ENCODE measurements at regions not wholly inside any gene's neighbourhood (a gene's known extent, or its start where the extent isn't known, plus 50 kb on each side); places are given as distances from the start of the nearest gene placed in this dataset.

- H3K36me3 ChIP-seq (replicated peaks; ENCODE audit: low read depth, low read length): no peaks in the 10 kb centered on the region
- no peaks in the 10 kb centered on the region for H3K9me3 ChIP-seq (ENCODE audit: insufficient read depth, low read length)
- H3K27ac ChIP-seq (ENCODE audit: low read length): no peak overlapping the region
- TF ChIP-seq EZH2phosphoT487 (IDR thresholded peaks at IDR 0.05; ENCODE audit: low read depth) (no peak), CTCF (IDR thresholded peaks at IDR 0.05; ENCODE audit: low read depth, low read length) (no peak)
- no peaks in the 10 kb centered on the region for H4K20me1 ChIP-seq (ENCODE audit: insufficient read depth, low read length)
- H3K79me2 ChIP-seq (ENCODE audit: low read length): no peaks in the 10 kb centered on the region
- no peak overlapping the region for H3K9ac ChIP-seq (ENCODE audit: low read length)
- no peak overlapping the region for H2AFZ ChIP-seq (ENCODE audit: low read depth, low read length)
- H3K4me1 ChIP-seq (ENCODE audit: low read length): no peaks in the 10 kb centered on the region
- H3K4me2 ChIP-seq (ENCODE audit: low read length): no peak overlapping the region
- H3K4me3 ChIP-seq (ENCODE audit: low read length): no peak overlapping the region
- H3K27me3 ChIP-seq (ENCODE audit: low read depth, low read length): no peaks in the 10 kb centered on the region; the same call in 1 of the 2 replicates
Measured at GRCh38 chr16:5386989-5387388, 289.4 kb upstream of the EEF2KMT start.

GRCh38 chr16:5385811-5386210 lies 288.2 kb upstream of the EEF2KMT start:
- no peaks in the 10 kb centered on the region for H3K36me3 ChIP-seq (replicated peaks; ENCODE audit: low read depth, low read length)

GRCh38 chr16:5385115-5385514 lies 287.5 kb upstream of the EEF2KMT start:
- Histone ChIP-seq H3K27ac (ENCODE audit: low read length) (no peak overlapping the region), H3K4me3 (ENCODE audit: low read length) (no peak overlapping the region), H3K9ac (ENCODE audit: low read length) (no peak overlapping the region), H3K4me1 (ENCODE audit: low read length) (no peaks in the 10 kb centered on the region), H3K4me2 (ENCODE audit: low read length) (no peak overlapping the region), H4K20me1 (ENCODE audit: insufficient read depth, low read length) (no peaks in the 10 kb centered on the region), H3K27me3 (ENCODE audit: low read depth, low read length) (no peaks in the 10 kb centered on the region), H3K36me3 (replicated peaks; ENCODE audit: low read depth, low read length) (no peaks in the 10 kb centered on the region), H3K79me2 (ENCODE audit: low read length) (no peaks in the 10 kb centered on the region), H2AFZ (ENCODE audit: low read depth, low read length) (no peak overlapping the region), H3K9me3 (ENCODE audit: insufficient read depth, low read length) (no peaks in the 10 kb centered on the region)
- TF ChIP-seq EZH2phosphoT487 (IDR thresholded peaks at IDR 0.05; ENCODE audit: low read depth) (no peak), CTCF (IDR thresholded peaks at IDR 0.05; ENCODE audit: low read depth, low read length) (no peak)

More at GRCh38 chr16:5385811-5386210, 288.2 kb upstream of the EEF2KMT start:
- no peak for TF ChIP-seq EZH2phosphoT487 (IDR thresholded peaks at IDR 0.05; ENCODE audit: low read depth)
- Histone ChIP-seq H2AFZ (ENCODE audit: low read depth, low read length) (no peak overlapping the region), H3K79me2 (ENCODE audit: low read length) (no peaks in the 10 kb centered on the region), H3K27me3 (ENCODE audit: low read depth, low read length) (no peaks in the 10 kb centered on the region; the same call in 1 of the 2 replicates), H3K4me3 (ENCODE audit: low read length) (no peak overlapping the region), H3K4me2 (ENCODE audit: low read length) (no peak overlapping the region), H3K9ac (ENCODE audit: low read length) (no peak overlapping the region), H4K20me1 (ENCODE audit: insufficient read depth, low read length) (no peaks in the 10 kb centered on the region), H3K4me1 (ENCODE audit: low read length) (no peaks in the 10 kb centered on the region), H3K27ac (ENCODE audit: low read length) (no peak overlapping the region), H3K9me3 (ENCODE audit: insufficient read depth, low read length) (no peaks in the 10 kb centered on the region)

GRCh38 chr16:5383737-5384136 lies 286.1 kb upstream of the EEF2KMT start:
- H3K4me2 ChIP-seq (ENCODE audit: low read length): no peak overlapping the region
- no peaks in the 10 kb centered on the region for H3K9me3 ChIP-seq (ENCODE audit: insufficient read depth, low read length)
- no peak overlapping the region for H2AFZ ChIP-seq (ENCODE audit: low read depth, low read length)
- no peak overlapping the region for H3K4me3 ChIP-seq (ENCODE audit: low read length)
- H4K20me1 ChIP-seq (ENCODE audit: insufficient read depth, low read length): no peaks in the 10 kb centered on the region
- H3K79me2 ChIP-seq (ENCODE audit: low read length): no peaks in the 10 kb centered on the region
- H3K4me1 ChIP-seq (ENCODE audit: low read length): no peaks in the 10 kb centered on the region
- H3K36me3 ChIP-seq (replicated peaks; ENCODE audit: low read depth, low read length): no peaks in the 10 kb centered on the region
- TF ChIP-seq CTCF (IDR thresholded peaks at IDR 0.05; ENCODE audit: low read depth, low read length) (no peak), EZH2phosphoT487 (IDR thresholded peaks at IDR 0.05; ENCODE audit: low read depth) (no peak)
- no peak overlapping the region for H3K27ac ChIP-seq (ENCODE audit: low read length)
- H3K9ac ChIP-seq (ENCODE audit: low read length): no peak overlapping the region
- no peaks in the 10 kb centered on the region for H3K27me3 ChIP-seq (ENCODE audit: low read depth, low read length)

- Histone ChIP-seq H3K9ac (ENCODE audit: low read length) (no peak overlapping the region), H3K9me3 (ENCODE audit: insufficient read depth, low read length) (no peaks in the 10 kb centered on the region), H3K4me2 (ENCODE audit: low read length) (no peak overlapping the region), H3K4me3 (ENCODE audit: low read length) (no peak overlapping the region), H3K79me2 (ENCODE audit: low read length) (no peaks in the 10 kb centered on the region), H3K27ac (ENCODE audit: low read length) (no peak overlapping the region), H3K36me3 (replicated peaks; ENCODE audit: low read depth, low read length) (no peaks in the 10 kb centered on the region), H2AFZ (ENCODE audit: low read depth, low read length) (no peak overlapping the region), H3K27me3 (ENCODE audit: low read depth, low read length) (no peaks in the 10 kb centered on the region), H4K20me1 (ENCODE audit: insufficient read depth, low read length) (no peaks in the 10 kb centered on the region), H3K4me1 (ENCODE audit: low read length) (no peaks in the 10 kb centered on the region)
- no peak for TF ChIP-seq CTCF (IDR thresholded peaks at IDR 0.05; ENCODE audit: low read depth, low read length)
- TF ChIP-seq EZH2phosphoT487 (IDR thresholded peaks at IDR 0.05; ENCODE audit: low read depth): no peak
Measured at GRCh38 chr16:5382484-5382883, 284.9 kb upstream of the EEF2KMT start.
